Hepatic stellate cell (primary cell): ENCODE measurements at regions not wholly inside any gene's neighbourhood (a gene's known extent, or its start where the extent isn't known, plus 50 kb on each side); places are given as distances from the start of the nearest gene placed in this dataset.
"Not testable (repeated sequence)": the region's sequence is repeated elsewhere in the genome, so short reads cannot be mapped to it uniquely, and the experiment has no call there.

Source experiments
- DNase-seq: peaks from one replicate; pipeline ENCODE4 v3.0.0; 2011; ENCODE audit warnings: low spot score

DNA sequence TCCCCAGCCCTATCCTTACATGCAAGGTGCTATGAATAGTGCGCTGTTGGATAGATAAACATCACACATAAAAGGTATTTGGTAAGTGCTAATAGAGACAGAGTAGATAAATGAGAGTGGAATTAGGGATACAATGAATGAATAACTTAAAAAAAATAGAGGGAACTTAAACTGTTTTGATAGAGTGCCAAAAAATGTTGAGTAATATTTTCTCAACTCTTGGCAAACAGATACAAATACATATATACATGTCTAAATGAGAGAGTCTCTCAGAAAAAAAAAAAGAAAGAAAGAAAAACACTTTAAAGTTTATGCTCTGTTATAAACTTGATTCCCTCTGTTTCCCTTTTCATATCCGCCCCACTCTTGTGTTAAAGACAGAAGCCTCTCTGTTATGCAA, 667.4 kb downstream of the ROBO2 start:
- no peak for DNase-seq

- DNase-seq = no peak
These were observed 669.3 kb downstream of the ROBO2 start for GRCh38 chr3:77709155-77709554.

DNA sequence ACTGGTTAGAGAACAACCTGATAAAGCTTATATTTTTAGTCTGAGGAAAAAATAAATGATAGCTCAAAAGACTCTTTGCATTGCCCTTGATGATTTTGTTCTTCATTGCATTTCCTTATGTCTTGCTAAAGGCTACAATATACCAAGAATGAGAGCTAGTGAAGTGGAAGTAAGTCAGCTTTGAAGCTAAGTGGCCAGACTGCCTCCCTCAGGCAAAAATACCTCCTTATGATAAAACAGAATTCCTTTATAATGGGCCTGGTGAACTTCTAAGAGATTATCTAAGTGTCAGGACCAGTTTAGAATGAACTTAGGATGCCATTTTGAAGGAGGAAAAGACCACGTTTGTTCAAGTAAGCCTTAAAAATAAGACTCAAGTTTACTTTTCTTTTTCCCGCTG, 678.4 kb downstream of the ROBO2 start:
- DNase-seq = no peak

DNA sequence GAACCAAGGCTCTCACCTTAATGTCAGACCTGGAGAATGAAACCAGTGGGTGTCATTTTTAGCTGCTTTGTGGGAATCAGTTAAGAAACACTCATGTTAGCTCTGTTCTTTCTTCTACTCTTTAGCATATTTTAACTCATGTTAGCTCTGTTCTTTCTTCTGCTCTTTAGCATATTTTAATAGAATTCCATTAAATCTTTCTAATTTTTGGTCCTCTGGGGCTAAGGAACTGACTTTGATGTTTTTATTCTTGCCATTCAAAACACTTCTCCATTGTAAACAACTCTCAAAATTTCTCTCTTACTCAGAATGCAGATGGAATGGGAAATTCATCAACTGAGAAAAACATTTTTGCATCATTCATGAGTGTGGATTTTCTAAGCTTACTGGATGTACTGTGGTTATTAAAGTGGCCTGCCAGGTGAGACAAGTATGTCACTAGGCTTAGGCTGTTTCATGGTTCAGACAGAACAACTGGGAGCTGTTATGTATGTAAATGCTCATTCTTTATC, 680.6 kb downstream of the ROBO2 start:
- DNase-seq = no peak

- peak; percentile 2 for DNase-seq
These were observed 686.6 kb downstream of the ROBO2 start for GRCh38 chr3:77726517-77726916.

- no peak for DNase-seq
These were observed 706.1 kb downstream of the ROBO2 start for GRCh38 chr3:77746048-77746447.

GRCh38 chr3:77746892-77747291, 707.0 kb downstream of the ROBO2 start:
- DNase-seq = no peak

DNA sequence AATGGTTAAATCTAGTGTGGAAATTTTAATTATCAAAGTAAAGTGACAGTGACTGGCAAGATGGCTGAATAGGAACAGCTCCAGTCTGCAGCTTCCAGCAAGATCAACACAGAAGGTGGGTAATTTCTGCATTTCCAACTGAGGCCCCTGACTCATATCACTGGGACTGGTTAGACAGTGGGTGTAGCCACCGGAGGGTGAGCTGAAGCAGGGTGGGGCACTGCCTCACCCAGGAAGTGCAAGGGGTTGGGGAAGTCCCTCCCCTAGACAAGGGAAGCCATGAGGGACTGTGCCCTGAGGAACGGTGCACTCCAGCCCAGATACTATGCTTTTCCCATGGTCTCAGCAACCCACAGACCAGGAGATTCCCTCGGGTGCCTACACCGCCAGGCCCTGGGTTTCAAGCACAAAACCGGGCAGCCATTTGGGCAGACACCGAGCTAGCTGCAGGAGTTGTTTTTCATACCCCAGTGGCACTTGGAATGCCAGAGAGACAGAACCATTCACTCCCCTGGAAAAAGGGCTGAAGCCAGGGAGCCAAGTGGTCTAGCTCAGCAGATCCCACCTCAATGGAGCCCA, 716.6 kb downstream of the ROBO2 start:
- DNase-seq = not testable (repeated sequence)

DNA sequence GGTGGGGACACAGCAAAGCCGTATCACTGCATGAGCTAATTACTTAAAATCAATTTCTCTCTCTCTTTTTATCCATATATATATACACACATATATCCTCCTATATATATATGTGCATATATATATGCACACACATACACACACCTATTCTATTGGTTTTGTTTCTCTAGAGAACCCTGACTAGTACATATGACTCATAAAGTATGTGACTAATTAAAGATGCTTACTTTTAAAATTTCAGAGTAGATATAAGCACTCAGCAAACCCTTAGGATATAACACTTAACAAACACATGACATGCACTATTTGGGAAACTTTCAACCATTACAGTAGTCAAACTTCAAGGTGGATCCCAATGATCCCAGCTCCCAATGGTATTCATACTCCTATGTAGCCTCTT, 732.6 kb downstream of the ROBO2 start:
- DNase-seq = no peak

- DNase-seq = no peak
These were observed 733.2 kb downstream of the ROBO2 start for GRCh38 chr3:77773084-77773483.

DNA sequence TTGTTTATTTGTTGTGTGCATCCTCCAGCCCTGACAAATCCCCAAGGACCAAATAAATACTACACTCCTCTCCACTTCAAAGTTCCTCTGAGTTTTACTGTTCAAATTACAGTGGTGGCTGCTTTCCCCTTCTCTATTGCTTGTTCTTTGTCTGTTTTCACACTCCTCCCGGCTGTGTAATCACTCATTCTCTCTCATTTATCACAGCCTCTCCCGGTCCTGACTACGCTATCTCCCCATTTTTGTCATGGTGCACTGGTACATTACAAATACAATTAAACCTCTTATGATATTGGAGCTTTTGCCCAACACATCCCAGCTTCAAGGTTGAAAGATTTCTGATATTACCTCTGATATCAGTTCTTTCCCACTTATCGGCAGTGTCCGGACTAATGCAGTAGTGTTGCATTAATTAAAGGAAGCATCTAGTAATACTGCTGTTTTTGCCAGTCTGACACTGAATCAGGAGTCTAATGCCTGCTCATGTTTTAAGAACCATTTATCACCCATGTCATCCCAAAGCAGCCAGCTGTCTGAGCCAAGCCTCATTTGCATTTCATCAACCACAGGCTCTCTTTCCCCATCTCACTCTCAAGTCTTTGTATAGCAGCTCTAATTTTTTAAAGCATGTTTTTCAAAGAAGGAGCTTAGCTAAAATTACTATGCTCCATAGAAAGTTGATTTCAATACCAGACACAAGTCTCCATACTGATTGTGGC, 740.5 kb downstream of the ROBO2 start:
- no peak for DNase-seq

DNA sequence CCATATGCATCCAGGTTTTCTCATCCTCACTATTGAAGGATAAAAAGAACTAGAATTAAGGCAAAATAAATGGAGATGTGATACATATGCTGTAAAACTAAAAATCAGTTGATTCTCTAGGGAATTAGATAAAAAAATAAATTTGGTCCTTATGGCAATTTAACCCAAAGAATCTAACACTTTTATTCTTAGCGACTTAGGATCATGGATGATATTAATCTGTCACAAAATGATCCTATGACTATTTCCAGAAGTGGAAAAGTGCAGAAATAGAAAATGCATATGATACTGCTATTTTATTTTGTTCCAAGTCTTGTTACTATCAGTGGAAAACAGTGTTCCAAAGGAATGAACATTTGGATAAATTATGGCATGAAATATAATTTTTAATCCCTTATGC, 746.3 kb downstream of the ROBO2 start:
- no peak for DNase-seq

DNA sequence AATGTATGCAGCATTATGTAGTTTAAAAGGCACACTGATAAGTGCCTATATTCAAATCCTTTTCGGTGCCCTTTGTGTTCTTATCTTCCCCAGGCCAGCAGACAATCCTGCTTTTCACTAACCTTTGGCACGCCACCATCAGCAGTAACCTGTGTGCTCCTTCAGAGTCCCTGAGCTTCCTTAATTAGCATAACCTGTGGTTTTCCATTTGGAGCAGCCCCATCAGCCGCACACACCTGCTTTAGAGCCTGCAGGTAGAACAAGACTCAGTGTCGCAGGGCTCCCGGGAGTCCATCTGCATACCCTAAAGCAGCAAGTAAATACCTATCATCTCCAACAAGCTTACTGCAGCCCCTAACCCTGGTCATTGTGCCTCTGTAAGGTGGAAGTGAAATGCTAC, 755.1 kb downstream of the ROBO2 start:
- DNase-seq = no peak

DNA sequence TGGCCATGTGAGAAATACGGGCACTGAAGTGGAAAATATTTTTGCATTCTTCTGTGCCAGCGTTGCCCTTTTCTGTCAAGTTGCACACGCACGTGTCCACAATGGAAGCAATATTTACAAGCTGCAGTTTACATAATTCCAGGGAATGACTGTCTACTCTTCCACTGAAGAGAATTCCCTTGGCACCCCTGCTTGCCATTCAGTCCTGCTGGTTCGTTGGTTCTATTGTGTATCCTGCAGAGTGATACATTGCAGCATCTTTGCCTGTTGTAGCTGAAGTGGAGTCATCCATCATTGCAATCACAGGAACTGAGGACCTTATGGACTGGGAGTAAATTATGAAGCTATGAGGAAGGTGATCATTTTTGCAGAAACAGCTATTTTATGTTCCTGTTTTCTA, 759.4 kb downstream of the ROBO2 start:
- DNase-seq = no peak

GRCh38 chr3:77800893-77801292, 761.0 kb downstream of the ROBO2 start:
- no peak for DNase-seq

GRCh38 chr3:77807312-77807711, 767.4 kb downstream of the ROBO2 start:
- no peak for DNase-seq

DNA sequence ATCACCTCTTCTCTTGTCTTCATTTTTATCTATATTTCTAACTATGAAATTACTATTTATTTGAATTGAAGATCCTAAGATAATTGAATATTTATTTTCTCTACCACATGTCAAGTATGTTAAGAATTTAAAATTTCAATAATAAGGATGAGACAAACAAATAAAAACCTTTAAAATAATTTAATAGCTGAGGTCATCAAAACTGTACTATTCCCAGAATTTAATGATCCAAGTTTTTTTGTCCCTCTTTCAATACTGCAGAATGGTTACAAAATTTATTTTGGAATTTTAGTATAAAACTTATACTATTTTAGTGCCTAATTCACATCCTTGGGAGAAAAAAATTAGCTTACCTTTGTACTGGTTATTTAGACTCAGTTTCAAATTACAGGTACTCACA, 774.9 kb downstream of the ROBO2 start:
- DNase-seq = no peak

DNA sequence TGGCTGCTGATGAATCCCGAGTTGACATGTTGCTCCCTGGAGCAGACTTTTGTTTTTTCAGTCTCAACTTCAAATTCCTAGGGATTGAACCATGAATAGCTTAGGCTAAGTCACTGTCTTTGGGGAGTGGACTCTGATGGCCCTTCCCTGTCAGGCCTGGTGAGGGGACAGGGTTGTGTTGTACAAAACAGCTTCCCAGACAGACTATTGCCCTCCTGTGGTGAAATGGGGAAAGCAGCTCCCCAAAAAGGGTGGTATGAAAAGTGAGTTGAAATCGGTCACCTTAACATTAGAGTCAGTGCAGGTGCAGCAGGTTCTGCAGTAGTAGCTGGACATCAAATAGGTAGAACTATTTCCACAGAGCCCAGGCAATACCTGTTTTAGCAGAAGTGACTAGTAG, 775.6 kb downstream of the ROBO2 start:
- DNase-seq = no peak

DNA sequence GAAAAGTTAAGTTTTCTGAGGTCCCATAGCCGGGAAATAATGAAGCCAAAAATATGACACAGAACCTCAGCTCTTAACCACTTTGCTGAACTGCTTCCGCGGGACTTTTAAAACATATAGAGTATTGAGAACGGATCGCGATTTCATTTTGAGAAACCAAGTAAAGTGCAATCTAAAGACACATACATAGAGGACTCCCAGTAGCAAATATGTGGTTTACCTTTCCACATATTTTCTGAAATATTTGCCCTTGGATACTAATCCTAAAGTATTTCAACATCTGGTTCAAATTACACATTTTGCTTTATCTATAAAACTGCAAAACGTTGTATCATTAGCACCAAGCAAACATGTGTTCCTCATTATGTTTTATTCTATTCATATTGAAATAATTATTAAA, 776.5 kb downstream of the ROBO2 start:
- no peak for DNase-seq

GRCh38 chr3:77825001-77825827, 785.3 kb downstream of the ROBO2 start:
- peak; percentile 47 for DNase-seq

DNA sequence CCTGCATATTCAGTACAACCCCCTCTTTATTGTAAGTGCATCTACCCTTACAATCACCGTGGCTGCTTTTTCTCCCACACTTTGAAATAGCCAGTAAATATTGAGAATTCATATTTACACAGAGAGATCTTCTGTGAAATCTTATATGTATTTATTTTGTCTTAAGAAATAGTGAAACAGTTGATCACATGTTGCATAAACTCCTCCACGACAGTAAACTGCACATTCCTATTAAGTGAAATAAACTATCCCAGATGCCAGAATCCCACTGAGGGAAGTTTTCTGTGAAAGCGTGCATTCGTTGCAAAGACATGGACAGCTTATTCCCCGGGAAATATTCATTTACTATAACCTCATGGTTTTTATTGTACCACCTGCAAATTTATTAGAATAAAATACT, 796.0 kb downstream of the ROBO2 start:
- no peak for DNase-seq

DNA sequence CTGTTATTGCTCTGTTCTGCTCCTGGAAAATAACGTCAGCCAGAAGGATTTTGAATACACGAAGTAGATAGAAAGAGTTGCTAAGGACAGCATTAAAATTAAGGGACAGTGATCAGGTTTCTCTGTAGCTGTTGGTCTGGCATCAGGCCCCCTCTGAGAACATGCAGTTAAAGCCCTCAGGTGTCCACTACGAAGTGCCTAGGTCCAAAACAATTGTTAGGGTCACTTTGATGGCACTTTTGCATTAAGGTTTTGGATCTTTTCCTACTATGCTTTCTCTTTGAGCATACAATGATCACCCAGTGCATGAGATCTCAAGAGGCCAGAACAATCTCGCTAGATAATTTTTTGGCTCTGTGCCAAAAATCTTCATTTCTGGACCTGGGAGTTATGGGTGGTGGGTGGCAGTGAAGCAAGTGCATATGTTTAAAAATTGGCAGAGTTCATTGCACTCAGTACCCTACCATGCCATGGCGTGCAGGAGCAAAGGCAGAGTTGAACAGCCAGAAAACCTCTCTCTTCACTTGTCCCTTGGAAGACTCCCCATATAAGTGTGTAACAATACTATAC, 797.6 kb downstream of the ROBO2 start:
- DNase-seq = no peak

DNA sequence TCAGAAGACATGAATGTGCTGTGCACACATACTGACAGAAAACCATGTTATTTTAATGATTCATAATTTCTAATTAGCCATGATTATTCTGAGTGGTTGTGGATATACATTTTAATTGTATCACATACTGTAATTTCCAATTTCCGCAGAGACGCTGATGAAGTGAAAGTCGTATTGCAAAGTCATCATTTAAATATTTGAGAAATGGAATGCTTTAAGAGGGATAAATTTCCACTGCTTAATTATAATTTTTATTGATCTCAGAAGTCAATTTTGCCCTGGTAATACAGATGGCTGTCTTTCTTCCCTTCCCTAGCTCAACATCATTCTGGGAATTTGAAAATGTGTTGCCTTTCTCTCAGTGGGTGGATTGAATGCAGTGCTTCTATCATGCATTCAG, 819.3 kb downstream of the ROBO2 start:
- no peak for DNase-seq
